SU-DHL-6 (cell line): ENCODE measurements at regions not wholly inside any gene's neighbourhood (a gene's known extent, or its start where the extent isn't known, plus 50 kb on each side); places are given as distances from the start of the nearest gene placed in this dataset.

Experiments
- H2AFZ ChIP-seq: fragments of 200-600 bp; sonication (generic); 2 replicates; pipeline ENCODE4 v1.6.1; 2014; ENCODE audit warnings: low read depth, mild to moderate bottlenecking, moderate library complexity, mixed read lengths, antibody characterized with exemption, low read length; ENCODE audit not compliant: severe bottlenecking
- H3F3A ChIP-seq: fragments of 200-600 bp; shearing (Covaris generic); 2 replicates; pipeline ENCODE4 v1.6.0; 2016; ENCODE audit warnings: antibody characterized with exemption, mild to moderate bottlenecking; ENCODE audit not compliant: insufficient read depth
- H3K27ac ChIP-seq: fragments of 200-600 bp; sonication (generic); 2 replicates; pipeline ENCODE4 v1.5.1; 2016; ENCODE audit warnings: low read depth, mild to moderate bottlenecking, low read length, moderate library complexity, mixed read lengths
- H3K27me3 ChIP-seq: fragments of 200-600 bp; sonication (generic), shearing (Covaris generic); 2 replicates; pipeline ENCODE4 v1.6.0; 2014; ENCODE audit warnings: mild to moderate bottlenecking, low read length
- H3K36me3 ChIP-seq: fragments of 200-600 bp; sonication (generic); 2 replicates; pipeline ENCODE4 v1.6.1; 2014; ENCODE audit warnings: mild to moderate bottlenecking, low read length, mixed read lengths
- H3K4me2 ChIP-seq: fragments of 300-600, 200-600 bp; shearing (Covaris generic), sonication (generic); 2 replicates; pipeline ENCODE4 v1.6.0; 2014; ENCODE audit warnings: low read length, low read depth, mild to moderate bottlenecking; ENCODE audit not compliant: poor library complexity, severe bottlenecking
- H3K4me3 ChIP-seq: fragments of 200-600 bp; sonication (generic); 2 replicates; pipeline ENCODE4 v1.5.1; 2014; ENCODE audit warnings: antibody characterized with exemption, low read length, mild to moderate bottlenecking, mixed read lengths; ENCODE audit not compliant: insufficient read depth, poor library complexity, severe bottlenecking
- H3K79me2 ChIP-seq: fragments of 200-600 bp; sonication (generic); 2 replicates; pipeline ENCODE4 v1.6.1; 2014; ENCODE audit warnings: mild to moderate bottlenecking, low read length, moderate library complexity; ENCODE audit not compliant: insufficient read depth
- H3K9ac ChIP-seq: fragments of 200-600 bp; sonication (generic); 2 replicates; pipeline ENCODE4 v1.7.0; 2014; ENCODE audit warnings: mild to moderate bottlenecking, low read length
- H3K9me2 ChIP-seq: fragments of 200-600 bp; sonication (generic); replicated peaks from 2 replicates; pipeline ENCODE4 v1.6.1; 2014; ENCODE audit warnings: low read length; ENCODE audit not compliant: insufficient read depth
- H3K9me3 ChIP-seq: fragments of 200-600 bp; sonication (generic); 2 replicates; pipeline ENCODE4 v1.6.1; 2014; ENCODE audit warnings: low read length, mixed read lengths; ENCODE audit not compliant: insufficient read depth
- H4K20me1 ChIP-seq: fragments of 200-600 bp; sonication (generic); 2 replicates; pipeline ENCODE4 v1.6.1; 2014; ENCODE audit warnings: low read depth, mild to moderate bottlenecking, antibody characterized with exemption, low read length, moderate library complexity, mixed read lengths
- CTCF ChIP-seq: fragments of 200-600 bp; sonication (generic); IDR thresholded peaks from one replicate; pipeline ENCODE4 v1.5.1; 2017; ENCODE audit warnings: antibody characterized with exemption, mild to moderate bottlenecking, low read length, moderate library complexity; ENCODE audit not compliant: insufficient read depth, poor library complexity, severe bottlenecking
- EZH2phosphoT487 ChIP-seq: fragments of 200-600 bp; sonication (generic), shearing (Covaris generic); conservative IDR thresholded peaks from 2 replicates; pipeline ENCODE4 v1.6.1; 2018; ENCODE audit warnings: mild to moderate bottlenecking, antibody characterized with exemption, low read length, moderate library complexity, mixed read lengths

- Histone ChIP-seq H3K27ac (no peak overlapping the region), H4K20me1 (no peaks in the 10 kb centered on the region), H3K27me3 (no peaks in the 10 kb centered on the region), H3K4me3 (no peak overlapping the region), H3K9ac (no peak overlapping the region), H3K4me2 (no peak overlapping the region), H3K79me2 (no peaks in the 10 kb centered on the region), H2AFZ (no peak overlapping the region), H3F3A (no peaks in the 10 kb centered on the region), H3K36me3 (no peaks in the 10 kb centered on the region), H3K9me2 (no peaks in the 10 kb centered on the region), H3K9me3 (no peaks in the 10 kb centered on the region)
- no peak for TF ChIP-seq EZH2phosphoT487
- no peak for TF ChIP-seq CTCF
Measured at GRCh38 chr13:30025351-30025750, 174.9 kb upstream of the UBL3 start.

GRCh38 chr13:30024125-30024865 is 173.9 kb upstream of the UBL3 start:
- Histone ChIP-seq H3K36me3 (no peaks in the 10 kb centered on the region), H3K4me3 (no peak overlapping the region)

DNA sequence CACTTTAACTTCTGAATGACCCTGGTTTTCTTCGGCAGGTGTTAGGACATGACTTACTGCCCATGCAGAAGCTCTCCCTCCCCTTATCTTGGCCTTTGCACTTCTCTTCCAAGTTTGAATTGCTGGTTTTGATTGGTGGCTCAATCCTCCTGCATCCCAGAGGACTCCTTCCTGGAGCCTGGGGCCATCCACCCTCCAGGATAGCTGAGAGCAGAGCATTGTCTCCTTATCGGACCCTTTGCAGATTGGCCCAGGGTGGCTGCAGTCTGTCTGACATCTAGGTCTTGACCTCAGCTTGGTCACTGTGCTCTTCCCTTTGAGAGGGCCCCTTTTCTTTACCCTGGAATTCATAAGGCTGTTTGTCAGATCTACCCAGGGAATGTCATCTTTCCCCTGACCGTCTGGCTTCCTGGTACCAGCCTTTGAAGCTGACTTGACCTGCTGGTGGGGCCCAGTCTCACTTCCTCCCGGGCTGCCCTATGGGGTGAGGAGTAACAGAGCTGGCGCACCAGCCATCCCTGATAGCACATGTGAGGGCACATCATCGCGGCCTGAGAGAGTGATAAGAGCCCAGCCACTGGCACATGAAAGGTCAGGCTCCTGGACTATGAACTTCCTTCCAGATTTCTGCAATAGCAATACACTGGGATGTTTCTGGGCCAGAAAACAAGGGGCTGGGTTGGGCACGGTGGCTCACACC is 172.9 kb upstream of the UBL3 start:
- no peaks in the 10 kb centered on the region for H3F3A ChIP-seq
- H3K9me2 ChIP-seq: no peaks in the 10 kb centered on the region
- no peak overlapping the region for H3K27ac ChIP-seq
- H3K9me3 ChIP-seq: no peaks in the 10 kb centered on the region
- no peaks in the 10 kb centered on the region for H3K27me3 ChIP-seq
- H3K4me2 ChIP-seq: no peak overlapping the region
- H3K36me3 ChIP-seq: no peaks in the 10 kb centered on the region
- no peaks in the 10 kb centered on the region for H3K79me2 ChIP-seq
- no peak for TF ChIP-seq EZH2phosphoT487
- TF ChIP-seq CTCF: no peak
- no peak overlapping the region for H2AFZ ChIP-seq
- no peak overlapping the region for H3K4me3 ChIP-seq
- no peaks in the 10 kb centered on the region for H4K20me1 ChIP-seq
- no peak overlapping the region for H3K9ac ChIP-seq

More at GRCh38 chr13:30024125-30024865, 173.9 kb upstream of the UBL3 start:
- Histone ChIP-seq H3K9me2 (no peaks in the 10 kb centered on the region), H2AFZ (no peak overlapping the region), H3K9ac (no peak overlapping the region), H3K27ac (no peak overlapping the region), H3K9me3 (no peaks in the 10 kb centered on the region), H4K20me1 (no peaks in the 10 kb centered on the region), H3F3A (no peaks in the 10 kb centered on the region), H3K4me2 (no peak overlapping the region), H3K79me2 (no peaks in the 10 kb centered on the region), H3K27me3 (no peaks in the 10 kb centered on the region)
- TF ChIP-seq EZH2phosphoT487 (no peak), CTCF (no peak)
